RWPE2 (cell line): ENCODE measurements at regions not wholly inside any gene's neighbourhood (a gene's known extent, or its start where the extent isn't known, plus 50 kb on each side); places are given as distances from the start of the nearest gene placed in this dataset.

Source experiments
- ATAC-seq: fragments of 200-7000 bp; cut with Tn5 transposase; 3 replicates; pipeline ENCODE4 v1.9.1; 2021; ENCODE audit warnings: low read depth
- DNase-seq: peaks from one replicate; pipeline ENCODE4 v3.0.0-alpha.2; 2020; ENCODE audit warnings: low spot score
- H3K27ac ChIP-seq: fragments of 450-650 bp; 2 replicates; pipeline ENCODE4 v1.5.1; 2017; ENCODE audit warnings: mild to moderate bottlenecking; ENCODE audit not compliant: poor library complexity, severe bottlenecking
- H3K27me3 ChIP-seq: fragments of 250-450 bp; sonication (Bioruptor Pico); 2 replicates; pipeline ENCODE4 v1.5.1; 2021; ENCODE audit warnings: mild to moderate bottlenecking, moderate library complexity; ENCODE audit not compliant: insufficient read depth, poor library complexity, severe bottlenecking
- H3K36me3 ChIP-seq: fragments of 250-450 bp; sonication (Bioruptor Pico); 2 replicates; pipeline ENCODE4 v1.5.1; 2020; ENCODE audit warnings: low read depth, mild to moderate bottlenecking, moderate library complexity
- H3K4me1 ChIP-seq: fragments of 250-450 bp; sonication (Bioruptor Pico); 2 replicates; pipeline ENCODE4 v1.5.1; 2021; ENCODE audit warnings: mild to moderate bottlenecking, moderate library complexity; ENCODE audit not compliant: insufficient read depth, poor library complexity, severe bottlenecking
- H3K4me3 ChIP-seq: fragments of 250-450 bp; sonication (Bioruptor Pico); 2 replicates; pipeline ENCODE4 v1.5.1; 2021; ENCODE audit warnings: mild to moderate bottlenecking, moderate library complexity; ENCODE audit not compliant: severe bottlenecking
- H3K9me3 ChIP-seq: fragments of 250-450 bp; sonication (Bioruptor Pico); 2 replicates; pipeline ENCODE4 v1.5.1; 2021; ENCODE audit warnings: mild to moderate bottlenecking, moderate library complexity; ENCODE audit not compliant: severe bottlenecking
- TF ChIP-seq, protein P1 (sequence below): fragments of 450-650 bp; IDR thresholded peaks from one replicate; pipeline ENCODE4 v1.5.1; 2017; ENCODE audit warnings: mild to moderate bottlenecking, moderate library complexity; ENCODE audit not compliant: poor library complexity, severe bottlenecking

DNA sequence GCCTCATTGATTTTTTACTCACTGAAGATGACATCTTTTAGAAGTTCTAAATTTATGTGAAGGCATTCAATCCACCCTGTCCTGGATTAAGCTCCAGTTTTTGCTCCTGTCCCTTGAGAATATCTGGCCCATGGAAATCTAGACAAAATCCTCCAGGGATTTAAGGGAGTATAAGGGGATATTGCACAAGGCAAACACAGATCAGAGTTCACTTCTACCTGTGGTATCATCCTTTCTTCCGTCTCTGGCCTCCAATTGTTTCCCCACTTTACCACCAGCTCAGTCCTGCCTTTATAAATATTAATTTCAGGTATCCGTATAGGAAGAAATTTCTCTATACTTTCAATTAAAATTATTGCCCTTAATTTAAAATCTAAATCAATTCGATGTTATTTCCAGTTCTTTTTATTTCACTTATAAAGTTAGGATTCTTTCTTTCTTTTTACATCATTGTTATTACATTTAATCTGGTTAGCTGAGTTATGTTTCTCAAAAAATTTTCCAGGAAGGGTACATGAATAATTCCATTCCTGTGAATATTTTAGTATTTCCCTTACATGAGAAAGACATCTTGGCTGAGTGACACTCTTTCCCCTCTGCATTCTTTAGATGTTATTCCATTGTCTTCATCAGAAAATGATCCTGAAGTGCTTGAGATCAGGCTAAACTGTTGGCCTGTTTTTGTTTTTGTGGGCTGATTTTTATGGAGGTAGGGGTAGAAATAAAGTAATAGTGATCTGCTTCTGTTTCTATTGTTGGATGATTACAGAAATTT is 194.3 kb upstream of the MAP3K1 start:
- Histone ChIP-seq H3K27me3 (no peaks in the 10 kb centered on the region), H3K27ac (no peak overlapping the region), H3K4me1 (peaks cover 19% of the 10 kb centered on the region), H3K9me3 (peaks cover 2% of the 10 kb centered on the region), H3K36me3 (no peaks in the 10 kb centered on the region), H3K4me3 (no peak overlapping the region)
- ATAC-seq, result no peak
- no peak for DNase-seq
- TF ChIP-seq, protein P1, sequence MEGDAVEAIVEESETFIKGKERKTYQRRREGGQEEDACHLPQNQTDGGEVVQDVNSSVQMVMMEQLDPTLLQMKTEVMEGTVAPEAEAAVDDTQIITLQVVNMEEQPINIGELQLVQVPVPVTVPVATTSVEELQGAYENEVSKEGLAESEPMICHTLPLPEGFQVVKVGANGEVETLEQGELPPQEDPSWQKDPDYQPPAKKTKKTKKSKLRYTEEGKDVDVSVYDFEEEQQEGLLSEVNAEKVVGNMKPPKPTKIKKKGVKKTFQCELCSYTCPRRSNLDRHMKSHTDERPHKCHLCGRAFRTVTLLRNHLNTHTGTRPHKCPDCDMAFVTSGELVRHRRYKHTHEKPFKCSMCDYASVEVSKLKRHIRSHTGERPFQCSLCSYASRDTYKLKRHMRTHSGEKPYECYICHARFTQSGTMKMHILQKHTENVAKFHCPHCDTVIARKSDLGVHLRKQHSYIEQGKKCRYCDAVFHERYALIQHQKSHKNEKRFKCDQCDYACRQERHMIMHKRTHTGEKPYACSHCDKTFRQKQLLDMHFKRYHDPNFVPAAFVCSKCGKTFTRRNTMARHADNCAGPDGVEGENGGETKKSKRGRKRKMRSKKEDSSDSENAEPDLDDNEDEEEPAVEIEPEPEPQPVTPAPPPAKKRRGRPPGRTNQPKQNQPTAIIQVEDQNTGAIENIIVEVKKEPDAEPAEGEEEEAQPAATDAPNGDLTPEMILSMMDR, result no peak

DNA sequence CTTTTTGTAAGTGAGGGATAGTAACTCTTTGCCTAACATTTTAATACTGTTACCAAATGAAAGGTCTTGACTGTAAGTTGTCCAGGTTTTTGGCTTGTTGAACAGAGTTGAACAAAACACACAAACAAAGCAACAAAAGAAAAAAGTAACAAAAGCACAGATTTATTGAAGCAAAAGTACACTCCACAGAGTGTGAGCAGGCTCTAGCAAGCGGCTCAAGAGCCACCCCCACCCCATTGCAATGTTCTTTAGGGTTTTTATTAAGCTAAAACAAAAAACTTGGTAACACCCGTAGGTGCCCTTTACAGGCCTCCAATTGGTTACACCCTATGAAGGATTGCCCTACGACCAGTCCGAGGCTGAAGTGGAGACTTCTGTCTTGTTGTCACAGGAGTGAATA is 197.4 kb upstream of the MAP3K1 start:
- H3K4me1 ChIP-seq, result peaks cover 9% of the 10 kb centered on the region
- ATAC-seq (no peak), DNase-seq (no peak)
- no peak overlapping the region for H3K4me3 ChIP-seq
- TF ChIP-seq, protein P1, result no peak
- no peak overlapping the region for H3K27ac ChIP-seq
- H3K27me3 ChIP-seq, result no peaks in the 10 kb centered on the region
- H3K36me3 ChIP-seq, result no peaks in the 10 kb centered on the region
- H3K9me3 ChIP-seq, result peaks cover 2% of the 10 kb centered on the region

DNA sequence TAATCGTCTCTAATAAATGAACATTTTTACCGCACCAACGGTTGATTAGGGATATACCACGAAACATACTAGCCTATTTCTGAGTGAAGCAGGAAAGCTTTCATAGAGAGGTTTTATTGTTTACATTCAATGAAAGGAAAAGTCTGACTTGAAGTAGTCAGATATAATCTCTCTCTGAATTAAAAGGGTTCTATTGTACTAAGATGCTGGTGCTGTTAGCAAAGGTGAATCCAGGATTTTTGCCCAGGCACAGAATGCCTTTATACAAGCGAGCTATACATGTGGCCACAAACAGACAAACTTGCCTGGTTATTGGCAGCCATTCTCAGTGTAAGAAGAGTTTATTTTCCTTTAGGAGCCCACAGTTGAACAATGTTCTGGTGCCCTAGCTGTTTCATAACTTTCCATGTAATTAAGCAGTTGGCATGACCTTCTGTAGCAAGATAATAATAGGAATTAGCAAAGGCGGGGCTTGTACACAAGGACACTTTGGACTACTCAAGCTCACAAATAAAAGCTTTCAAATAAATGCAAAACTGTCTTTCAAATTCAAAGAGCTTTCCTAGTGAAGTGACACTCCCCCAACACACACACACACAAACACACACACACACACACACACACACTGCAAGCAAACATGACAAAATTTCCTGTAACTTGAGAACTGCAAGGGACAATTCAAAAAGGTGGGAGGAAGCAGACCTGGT is 198.7 kb upstream of the MAP3K1 start:
- Histone ChIP-seq H3K27me3 (no peaks in the 10 kb centered on the region), H3K27ac (no peak overlapping the region), H3K9me3 (peaks cover 2% of the 10 kb centered on the region), H3K4me3 (no peak overlapping the region), H3K4me1 (peaks cover 8% of the 10 kb centered on the region), H3K36me3 (no peaks in the 10 kb centered on the region)
- DNase-seq, result no peak
- TF ChIP-seq, protein P1, result no peak
- ATAC-seq, result no peak

DNA sequence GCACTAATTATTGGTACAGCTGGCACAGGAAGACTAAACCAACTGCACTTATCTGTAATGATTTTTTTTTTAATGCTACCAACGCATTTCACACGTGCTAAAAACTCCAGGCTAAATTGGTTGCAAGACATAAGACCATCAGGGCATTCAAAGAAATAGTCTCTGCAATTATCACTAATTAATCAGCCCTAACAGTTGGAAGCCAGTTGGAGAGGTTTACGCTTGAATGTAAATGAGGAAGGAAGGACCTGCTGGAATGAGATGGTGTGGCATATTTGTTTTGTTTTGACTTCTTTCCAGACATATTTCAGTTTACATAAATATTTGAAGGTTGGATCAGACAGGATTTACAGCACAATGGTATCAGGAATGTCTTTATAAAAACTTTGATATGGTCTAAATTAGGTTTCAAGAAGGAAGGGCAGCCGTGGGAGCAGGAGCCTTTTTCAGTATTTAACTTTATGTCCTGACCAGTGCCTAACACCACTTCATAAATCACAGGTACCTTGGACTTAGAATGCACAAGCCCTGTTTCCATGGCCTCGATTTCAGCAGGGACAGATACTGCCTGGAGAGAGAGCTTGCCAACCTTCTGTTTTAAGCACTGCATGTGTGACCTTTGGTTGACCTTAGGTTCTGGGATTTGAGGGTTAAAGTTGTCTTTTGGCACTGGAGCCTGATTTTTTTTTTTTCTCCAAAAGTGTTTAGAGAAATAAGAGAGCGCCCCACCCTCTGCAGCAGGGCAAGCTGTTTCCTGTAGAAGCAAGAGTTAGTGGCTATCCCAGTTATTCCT is 199.8 kb upstream of the MAP3K1 start:
- H3K4me3 ChIP-seq, result no peak overlapping the region
- DNase-seq (no peak), ATAC-seq (peak; percentile 35; the same call in 1 of the 3 replicates)
- H3K4me1 ChIP-seq, result peaks cover 4% of the 10 kb centered on the region
- H3K36me3 ChIP-seq, result no peaks in the 10 kb centered on the region
- no peak overlapping the region for H3K27ac ChIP-seq
- H3K9me3 ChIP-seq, result peaks cover 2% of the 10 kb centered on the region
- no peaks in the 10 kb centered on the region for H3K27me3 ChIP-seq
- TF ChIP-seq, protein P1, result no peak
